GM18909 (cell line): ENCODE measurements at regions not wholly inside any gene's neighbourhood (a gene's known extent, or its start where the extent isn't known, plus 50 kb on each side); places are given as distances from the start of the nearest gene placed in this dataset.
"Not testable (repeated sequence)": the region's sequence is repeated elsewhere in the genome, so short reads cannot be mapped to it uniquely, and the experiment has no call there.

ENCODE experiments used
- ATAC-seq: cut with Tn5 transposase; IDR thresholded peaks from one replicate; pipeline ENCODE4 v1.9.1; 2021; ENCODE audit warnings: mild to moderate bottlenecking; ENCODE audit not compliant: unreplicated experiment, poor library complexity

DNA sequence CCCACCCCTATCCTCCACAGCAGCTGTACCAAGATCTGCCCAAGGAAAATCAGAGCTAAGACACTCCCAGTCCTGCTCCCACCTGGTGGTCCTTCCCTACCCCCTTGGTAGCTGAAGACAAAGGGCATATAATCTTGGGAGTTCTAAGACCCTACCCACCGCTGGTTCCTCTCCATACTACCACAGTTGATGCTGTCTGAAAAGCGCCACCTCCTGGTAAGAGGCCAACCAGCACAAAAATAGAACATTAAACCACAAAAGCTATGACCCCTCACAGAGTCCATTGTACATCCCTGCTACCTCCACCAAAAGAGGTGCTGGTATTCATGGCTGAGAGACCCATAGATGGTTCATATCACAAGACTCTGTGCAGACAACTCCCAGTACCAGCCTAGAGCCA, 161.5 kb upstream of the ARHGAP42 start:
- ATAC-seq = no peak

DNA sequence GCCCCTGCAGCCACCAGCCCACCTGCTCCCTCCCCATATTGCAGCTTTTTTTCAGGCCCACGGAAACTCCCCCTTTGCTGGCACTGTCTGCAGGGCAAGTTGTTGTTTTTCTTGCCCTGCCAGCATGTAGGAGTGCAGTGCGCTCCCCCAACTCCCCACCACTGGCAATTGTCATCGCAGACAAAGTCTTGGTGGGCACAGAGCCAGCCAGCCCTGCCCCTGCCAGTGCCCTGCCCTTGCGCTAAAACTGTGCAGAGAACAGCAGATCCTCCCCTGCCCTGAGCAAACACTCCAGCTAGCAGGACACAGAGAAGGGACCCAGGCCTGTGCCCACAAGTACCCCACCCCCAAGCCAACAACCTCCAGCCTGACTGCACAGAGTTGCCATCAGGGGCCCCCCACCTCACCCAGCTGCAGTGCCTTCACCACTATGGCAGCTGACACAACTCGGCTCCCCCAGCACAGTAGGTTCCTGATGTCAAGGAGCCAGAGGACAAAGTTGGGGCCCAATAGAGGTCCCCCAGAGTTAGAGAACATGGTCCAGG, 158.1 kb upstream of the ARHGAP42 start:
- no peak for ATAC-seq

DNA sequence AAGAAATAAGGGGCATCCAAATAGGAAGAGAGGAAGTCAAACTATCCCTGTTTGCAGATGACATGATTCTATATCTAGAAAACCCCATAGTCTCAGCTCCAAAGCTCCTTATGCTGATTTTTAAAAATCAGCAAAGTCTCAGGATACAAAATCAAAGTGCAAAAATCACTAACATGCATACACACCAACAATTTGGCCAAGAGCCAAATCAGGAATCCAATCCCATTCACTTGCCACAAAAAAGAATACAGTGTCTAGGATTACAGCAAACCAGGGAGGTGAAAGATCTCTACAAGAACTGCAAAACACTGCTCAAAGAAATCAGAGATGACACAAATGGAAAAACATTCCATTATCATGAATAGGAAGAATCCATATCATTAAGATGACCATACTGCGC, 155.8 kb upstream of the ARHGAP42 start:
- ATAC-seq = not testable (repeated sequence)

DNA sequence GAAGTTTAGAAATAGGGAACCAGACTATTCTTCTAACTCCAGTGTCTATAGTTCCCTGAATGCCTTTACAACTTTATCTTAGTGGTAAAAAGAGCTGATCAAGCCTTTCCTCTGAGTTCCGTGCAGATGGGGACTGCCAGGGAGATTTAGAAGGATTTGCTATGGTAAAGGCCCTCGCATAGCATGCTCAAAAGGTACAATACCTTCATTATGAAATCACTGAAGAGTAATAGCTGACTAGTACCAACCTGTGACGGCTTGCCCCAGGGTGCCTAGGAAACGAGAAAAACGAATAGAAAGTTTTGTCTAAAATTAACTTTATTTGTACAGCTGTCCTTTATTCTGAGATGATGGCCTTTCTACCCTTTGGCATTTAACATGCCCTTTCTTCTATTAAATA, 150.1 kb upstream of the ARHGAP42 start:
- ATAC-seq = no peak

DNA sequence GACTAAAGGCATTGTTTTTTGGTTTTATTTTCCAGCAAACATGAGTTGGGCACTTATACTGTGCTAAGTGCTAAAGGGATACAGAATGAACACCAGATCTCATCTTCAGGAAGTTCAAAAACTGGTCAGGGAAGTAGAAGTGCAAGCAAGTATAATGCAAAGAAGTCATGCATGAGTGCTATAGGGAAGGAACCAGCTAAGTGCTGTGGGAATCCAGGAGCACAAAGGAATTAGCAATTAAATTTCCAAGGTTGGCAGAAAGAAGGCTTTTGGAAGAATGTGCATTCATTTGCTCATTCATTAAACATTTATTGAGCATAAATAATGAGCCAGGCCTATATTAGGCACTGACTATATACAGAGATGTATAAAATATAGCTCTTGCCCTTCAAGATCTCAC, 143.7 kb upstream of the ARHGAP42 start:
- no peak for ATAC-seq

DNA sequence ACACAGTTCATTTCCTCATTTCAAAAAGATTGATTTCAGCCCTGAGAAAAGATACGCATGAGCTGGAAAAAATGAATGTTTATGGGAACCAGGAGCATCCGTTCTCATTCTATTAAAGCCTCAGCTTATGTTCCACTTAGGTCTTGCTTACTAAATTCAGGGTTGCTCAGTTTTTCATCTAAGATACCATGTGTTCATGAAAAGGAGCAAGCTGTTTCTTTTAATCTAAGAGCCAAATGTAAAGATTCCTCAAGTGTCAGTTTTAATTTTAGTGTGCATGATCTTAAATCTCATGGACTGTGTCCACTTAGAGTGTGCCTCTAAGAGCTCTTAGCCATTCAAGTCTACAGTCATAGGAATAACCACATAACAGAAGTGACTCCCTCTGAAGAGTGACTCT, 141.5 kb upstream of the ARHGAP42 start:
- no peak for ATAC-seq

DNA sequence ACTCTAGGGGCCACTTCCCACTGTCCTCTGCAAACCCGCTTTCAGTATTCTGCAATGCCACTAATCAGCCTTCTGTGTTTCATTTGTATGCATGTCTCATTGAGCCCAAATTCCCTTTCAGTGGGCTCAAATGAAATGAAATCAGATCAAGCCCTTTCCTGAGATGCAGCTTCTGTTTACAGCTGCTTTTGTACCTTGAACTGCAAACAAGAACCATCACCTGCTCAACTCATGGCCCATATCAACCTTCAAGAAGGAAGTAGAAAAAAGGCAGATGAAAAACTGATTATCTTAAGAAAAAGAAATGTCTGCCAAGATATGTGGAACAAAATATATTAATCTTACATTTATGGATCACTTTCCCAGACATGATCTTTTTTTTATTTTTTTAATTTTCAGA, 141.1 kb upstream of the ARHGAP42 start:
- no peak for ATAC-seq

DNA sequence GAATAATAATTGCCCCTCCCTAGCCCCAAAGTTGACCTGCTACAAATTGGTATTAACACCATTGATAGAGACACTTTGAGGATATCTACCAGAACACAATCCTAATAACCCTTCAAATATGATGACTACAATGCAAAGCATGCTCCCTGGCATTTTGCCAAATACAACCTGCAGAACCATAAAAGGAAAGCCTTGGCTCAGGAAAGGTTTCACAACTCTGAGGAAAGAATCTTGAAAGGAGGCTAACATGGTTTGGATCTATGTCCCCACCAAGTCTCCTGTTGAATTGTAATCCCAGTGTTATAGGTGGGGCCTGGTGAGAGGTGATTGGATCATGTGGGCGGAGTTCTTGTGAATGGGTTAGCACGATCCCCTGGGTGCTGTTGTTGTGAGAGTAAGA, 140.4 kb upstream of the ARHGAP42 start:
- ATAC-seq = no peak

DNA sequence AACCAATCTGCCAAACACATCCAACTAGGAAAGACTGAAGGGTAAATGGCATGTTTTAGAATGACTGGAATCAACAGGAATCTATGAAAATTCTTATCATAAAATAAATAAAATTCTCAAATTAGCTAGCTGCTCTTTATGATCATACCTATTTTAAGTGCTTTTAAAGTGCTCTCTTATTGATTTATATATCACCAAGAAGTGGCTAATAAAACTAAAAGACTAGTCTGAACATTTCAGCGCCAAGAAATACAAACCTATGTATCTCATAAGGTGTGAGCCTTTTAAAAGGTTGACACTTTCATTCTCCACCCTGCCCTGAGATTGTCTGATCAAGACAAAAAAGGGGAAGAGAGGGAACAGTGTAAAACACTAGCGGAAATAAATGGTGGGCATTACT, 136.8 kb upstream of the ARHGAP42 start:
- no peak for ATAC-seq

DNA sequence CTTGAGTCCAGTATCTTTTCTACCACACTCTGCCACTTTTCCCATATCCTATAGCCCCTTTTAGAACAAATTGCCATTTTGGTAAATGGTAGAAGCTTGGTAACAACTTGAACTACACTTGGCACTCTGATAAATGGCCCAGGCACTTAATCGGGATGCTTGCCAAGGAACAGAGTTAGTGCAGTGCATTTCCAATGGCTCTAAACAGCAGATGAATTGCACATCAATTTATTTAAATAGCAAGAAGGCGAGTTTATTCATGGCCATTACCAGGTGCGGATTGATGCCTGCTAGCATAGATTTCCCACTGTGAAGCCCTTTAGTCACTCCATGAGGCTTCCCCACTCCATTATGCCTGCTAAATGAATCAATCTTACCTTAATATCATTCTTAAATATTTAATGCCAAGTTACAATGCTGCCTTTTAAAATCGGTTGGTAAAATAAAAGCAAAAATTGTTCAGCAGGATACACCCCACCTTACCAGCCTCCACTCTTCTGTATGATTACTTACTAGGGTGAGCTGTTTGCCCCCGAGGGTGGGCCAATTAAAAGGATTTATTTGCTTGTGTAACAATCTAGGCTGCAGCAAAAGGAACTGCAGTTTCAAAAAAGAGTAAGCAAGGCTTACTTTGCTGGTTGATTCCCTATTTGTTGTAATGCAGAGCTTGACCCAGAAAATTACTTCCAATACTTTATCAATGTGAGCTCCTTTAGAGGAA, 136.0 kb upstream of the ARHGAP42 start:
- no peak for ATAC-seq

DNA sequence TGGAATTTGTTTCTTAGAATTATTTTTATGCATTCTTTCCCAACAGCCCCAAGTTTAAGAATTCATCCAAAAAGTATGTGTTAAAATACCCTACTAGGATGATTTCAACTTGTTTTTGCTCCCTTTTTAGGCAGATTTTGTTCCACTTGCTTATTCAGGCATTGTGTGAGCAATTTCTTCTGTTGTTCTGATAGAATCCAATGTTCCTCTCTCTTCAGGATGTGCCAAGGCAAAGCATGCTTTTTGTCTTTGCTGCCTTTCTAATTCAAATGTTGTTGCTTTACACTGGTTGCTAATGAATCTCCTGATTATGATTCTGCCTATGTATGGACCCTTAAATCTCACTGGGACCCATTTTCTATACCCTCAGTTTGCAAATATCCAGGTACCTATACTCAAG, 131.2 kb upstream of the ARHGAP42 start:
- ATAC-seq = no peak

DNA sequence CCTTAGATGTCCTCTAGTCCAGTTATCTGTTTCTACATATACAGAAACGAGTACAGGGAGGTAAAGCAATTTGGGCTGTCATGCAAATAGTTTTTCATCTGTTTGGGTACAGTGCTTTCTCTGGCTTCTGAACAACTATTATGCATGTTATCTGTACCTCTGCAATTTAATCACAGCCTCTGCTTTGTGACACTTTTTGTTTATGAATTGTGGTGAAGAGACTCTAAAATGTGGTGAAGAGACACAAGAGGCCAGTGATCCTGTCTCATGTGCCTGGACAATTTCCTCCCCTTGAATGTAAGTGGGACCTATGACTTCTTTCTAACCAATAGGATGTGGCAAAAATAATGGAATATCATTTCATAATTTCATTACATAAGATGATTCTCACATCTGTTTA, 130.3 kb upstream of the ARHGAP42 start:
- ATAC-seq = no peak

DNA sequence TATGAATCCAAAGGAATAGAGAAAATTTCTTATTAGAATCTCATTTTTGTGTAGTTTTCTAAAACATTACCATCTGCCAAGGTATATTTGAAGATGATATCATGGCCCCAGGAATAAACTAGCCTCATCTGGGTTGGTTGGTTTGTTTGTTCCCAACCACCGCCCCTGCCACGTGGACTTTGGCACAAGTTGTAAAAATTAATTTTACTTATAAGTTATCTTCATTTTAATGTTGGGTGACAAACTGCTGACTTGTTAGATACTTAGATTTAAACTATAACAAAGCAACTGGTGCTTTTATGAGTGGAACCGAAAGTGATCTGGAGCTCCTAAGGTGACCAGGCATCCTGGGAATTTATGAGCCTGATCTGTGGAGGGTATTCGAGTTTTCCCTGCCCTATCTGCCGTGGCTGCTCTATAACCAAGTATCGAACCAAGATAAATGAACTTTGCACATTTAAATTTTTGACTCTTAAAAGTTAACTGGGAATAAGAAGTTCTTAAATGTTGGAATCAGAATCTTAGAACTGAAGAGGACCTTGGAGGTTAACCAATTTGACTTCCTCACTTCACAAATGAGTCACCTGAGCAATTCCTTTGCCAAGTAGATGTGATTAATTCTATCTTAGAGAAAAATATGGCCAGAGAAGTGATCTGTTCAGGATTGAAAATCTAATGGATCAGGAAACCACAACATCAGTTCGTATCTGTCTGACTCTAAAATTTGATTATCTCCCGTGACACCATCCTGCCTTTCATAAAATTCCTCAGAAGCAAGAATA, 129.1 kb upstream of the ARHGAP42 start:
- no peak for ATAC-seq

DNA sequence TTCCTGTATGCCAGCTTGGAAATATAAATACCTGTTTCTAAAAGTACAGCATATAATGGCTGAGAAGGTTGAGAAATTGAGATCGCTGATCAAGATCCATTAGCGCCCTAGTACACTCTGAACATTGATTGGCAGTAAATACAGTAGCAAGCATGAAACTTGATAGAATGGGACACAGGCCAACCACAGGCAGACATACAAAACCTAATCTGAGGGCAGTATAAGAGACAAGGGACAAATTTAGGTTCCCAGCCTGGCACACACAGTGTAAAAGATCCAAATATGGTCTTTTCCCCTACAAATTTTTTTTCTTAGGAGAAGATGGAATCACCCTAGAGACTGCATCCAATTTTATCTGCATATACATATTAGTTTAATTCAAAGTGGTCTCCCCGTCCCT, 126.5 kb upstream of the ARHGAP42 start:
- no peak for ATAC-seq

DNA sequence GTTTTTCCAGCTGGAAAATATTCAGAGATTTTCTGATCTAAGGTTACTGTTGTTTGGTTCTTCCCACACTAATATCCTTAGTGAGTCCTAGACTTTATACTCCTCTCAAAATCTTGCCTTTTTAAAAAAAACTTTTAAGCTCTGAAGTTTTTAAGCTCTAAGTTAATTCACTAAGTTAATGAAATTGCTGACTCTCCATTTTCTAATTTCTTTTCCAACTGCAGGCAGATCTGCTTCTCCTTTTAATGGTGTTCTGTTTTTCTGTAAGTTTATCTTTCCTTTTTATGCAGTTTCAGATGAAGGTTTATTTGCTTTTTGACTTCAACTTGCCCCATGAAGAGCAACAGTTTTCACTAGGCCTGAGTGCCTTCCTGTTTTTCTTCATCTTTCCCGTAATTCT, 125.8 kb upstream of the ARHGAP42 start:
- ATAC-seq = no peak

DNA sequence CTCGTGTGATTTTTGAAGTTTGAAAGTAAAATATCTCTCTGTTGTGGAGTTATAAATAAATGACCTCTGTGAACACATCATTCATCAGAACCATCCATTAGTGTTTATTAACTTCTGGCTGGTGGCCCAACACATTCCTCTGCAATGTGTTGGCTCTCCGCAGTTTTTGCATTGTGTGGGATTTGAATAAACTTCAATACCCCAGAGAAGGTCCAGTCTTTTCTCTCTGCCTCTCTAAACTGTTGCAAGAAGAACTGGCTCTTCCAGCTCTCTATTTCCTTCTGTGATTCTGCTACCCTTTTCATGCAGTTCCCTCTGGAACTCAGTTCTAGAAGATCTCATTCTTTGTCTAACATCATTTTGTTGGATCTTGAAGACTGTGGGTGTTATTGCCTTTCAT, 125.0 kb upstream of the ARHGAP42 start:
- ATAC-seq = no peak

DNA sequence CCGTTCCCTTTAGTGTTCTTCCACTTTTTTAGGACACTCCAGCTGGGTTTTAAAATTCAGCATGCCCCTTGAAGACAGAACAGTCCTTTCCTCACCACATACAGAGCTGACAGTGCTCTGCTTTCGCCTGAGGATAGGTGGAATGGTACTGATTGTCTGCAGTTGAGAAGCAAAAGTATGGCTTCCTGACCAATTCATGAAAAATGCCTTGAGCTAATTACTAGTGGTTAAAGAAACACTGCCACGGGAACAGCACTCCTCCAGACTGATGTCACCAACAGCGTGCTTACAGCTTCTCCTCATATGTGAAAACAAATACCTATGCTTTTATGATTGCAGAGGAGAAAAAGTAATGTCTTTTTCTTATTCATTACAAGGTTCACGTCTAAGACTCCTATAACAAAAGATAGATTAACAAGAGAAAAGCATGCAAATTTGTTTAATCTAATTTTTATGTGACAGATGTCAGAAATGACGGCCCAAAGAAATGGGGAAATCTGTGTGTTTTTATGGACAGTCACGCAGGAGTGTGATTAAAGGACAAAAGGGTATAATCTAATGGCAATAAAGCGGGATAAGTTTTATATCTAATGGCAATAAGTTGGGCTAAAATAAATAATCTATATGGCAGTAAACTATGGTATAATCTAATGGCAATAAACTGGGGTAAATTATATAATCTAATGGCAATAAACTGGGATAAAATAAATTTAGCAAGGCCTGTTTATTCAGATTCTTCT, 123.4 kb upstream of the ARHGAP42 start:
- no peak for ATAC-seq

DNA sequence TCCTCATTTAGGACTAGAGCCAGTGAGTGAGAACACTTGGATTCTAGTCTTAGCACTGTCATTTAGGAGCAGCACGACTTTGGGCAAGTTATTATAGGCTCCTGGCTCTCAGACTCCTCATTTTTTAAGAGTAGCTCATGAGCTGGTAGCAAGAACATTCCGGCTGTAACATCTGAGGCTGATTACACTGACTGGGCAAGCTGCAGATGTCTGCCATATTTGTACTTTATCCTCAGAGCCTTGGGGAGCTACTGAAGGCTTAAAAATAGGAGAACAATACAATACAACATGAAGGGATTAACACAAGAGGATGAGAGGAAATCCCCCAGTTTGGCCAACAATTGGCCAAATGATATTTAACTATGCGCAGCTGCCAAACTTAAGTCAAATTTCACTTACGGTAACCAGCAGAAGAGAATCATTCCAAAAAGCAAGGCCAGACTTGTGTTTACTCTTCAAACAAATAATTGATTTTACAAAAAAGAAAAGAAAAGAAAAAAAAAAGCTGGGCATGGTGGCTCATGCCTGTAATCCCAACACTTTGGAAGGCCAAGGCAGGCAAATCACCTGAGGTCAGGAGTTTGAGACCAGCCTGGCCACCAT, 113.1 kb upstream of the ARHGAP42 start:
- ATAC-seq = no peak

DNA sequence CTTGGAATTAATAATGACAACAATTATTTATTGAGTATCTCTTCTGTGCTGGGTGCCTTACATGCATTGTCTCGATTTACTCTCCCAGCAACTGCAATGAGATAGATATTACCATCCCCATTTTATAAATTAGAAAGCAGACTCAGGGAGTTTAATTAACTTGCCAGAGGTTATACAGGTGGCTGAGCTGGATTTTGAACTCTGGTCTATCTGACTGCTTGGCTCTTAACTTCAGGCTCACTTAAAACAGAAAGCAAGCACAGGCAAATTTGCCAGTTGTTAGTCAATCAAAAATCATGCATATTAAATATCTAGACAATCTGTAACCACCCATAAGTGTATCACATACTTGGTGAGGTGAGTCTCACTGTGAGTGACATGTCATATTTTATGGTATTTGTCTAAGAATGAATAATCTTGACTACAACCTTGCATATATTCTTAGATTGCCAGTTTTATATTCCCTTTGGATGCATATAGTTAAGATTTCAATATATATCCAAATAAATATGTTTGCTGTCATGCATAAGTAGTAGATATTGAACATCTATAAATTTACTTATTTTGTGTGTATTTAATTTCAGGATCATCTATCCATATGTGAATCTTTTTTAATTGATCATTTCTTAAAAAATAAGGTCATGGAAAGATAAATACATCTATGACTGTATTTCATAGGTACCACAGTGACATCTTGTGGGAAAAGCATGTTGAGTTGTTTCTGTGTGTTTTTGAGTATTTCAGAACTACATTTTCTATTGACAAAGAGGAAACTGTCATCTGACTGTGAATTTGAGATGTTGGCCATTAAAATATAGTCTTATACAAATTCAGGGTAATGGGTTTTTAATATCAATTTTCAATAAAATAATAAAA, 112.0 kb upstream of the ARHGAP42 start:
- no peak for ATAC-seq
